Frontal cortex (tissue), 3 donors: ENCODE measurements at regions not wholly inside any gene's neighbourhood (a gene's known extent, or its start where the extent isn't known, plus 50 kb on each side); places are given as distances from the start of the nearest gene placed in this dataset.
"Not testable (repeated sequence)": the region's sequence is repeated elsewhere in the genome, so short reads cannot be mapped to it uniquely, and the experiment has no call there.

Source experiments
- DNase-seq, 2 donors: peaks; one replicate each; pipeline ENCODE4 v3.0.0; 2012; ENCODE audit warnings: low spot score in 2 of 2
- FAIRE-seq: peaks from 2 replicates; lab custom pipeline; 2012; peaks lifted over from hg19 to GRCh38; lab: Jason Lieb, UNC
- donor health status: control.
- donor health status: control.
- donor health status: control.

DNA sequence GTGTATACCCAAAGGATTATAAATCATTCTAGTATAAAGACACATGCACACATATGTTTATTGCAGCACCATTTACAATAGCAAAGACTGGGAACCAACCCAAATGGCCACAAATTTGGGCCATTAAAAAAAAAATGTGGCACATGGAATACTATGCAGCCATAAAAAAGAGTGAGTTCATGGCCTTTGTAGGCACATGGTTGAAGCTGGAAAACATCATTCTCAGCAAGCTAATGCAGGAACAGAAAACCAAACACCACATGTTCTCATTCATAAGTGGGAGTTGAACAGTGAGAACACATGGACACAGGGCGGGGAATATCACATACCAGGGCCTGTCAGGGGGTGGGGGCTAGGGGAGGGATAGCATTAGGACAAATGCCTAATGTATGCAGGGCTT is 322.3 kb upstream of the SLC16A7 start:
- not testable (repeated sequence) for FAIRE-seq, DNase-seq

DNA sequence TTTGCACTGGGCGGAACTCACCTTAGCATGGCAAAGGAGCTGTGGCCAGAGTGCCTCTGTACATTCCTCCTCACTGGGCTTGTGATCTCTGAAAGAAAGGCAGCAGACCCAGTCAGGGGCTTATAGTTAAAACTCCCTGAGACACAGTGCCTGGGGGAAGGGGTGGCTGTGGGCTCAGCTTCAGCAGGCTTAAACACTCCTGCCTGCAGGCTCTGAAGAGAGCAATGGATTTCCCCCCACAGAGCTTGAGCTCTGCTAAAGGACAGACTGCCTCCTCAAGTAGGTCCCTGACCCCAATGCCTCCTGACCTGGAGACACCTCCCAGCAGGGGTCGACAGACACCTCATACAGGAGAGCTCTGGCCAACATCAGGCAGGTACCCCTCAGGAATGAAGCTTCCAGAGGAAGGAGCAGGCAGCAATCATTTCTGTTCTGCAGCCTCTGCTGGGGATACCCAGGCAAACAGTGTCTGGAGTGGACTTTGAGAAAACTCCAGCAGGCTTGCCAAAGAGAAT is 327.5 kb upstream of the SLC16A7 start:
- FAIRE-seq: no peak
- no peak for DNase-seq

DNA sequence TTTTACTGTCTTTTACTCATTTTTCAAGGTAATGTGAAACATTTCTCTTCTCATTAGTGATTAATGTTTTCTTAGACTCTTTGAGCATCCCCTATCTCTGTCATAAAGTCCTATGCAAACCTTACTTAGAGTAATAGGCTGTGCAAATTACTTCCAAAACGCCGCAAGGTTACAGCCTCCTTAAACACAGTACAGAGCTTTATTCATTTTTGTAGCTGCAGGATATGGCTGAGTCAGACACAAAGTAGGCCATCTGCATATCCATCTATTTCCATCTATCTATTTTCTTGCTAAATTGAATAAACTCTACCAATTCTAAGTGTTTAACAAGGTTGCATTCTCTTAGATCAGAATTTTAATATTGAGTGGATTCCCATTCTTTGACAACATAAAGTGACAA is 335.6 kb upstream of the SLC16A7 start:
- no peak for FAIRE-seq
- DNase-seq: no peak

DNA sequence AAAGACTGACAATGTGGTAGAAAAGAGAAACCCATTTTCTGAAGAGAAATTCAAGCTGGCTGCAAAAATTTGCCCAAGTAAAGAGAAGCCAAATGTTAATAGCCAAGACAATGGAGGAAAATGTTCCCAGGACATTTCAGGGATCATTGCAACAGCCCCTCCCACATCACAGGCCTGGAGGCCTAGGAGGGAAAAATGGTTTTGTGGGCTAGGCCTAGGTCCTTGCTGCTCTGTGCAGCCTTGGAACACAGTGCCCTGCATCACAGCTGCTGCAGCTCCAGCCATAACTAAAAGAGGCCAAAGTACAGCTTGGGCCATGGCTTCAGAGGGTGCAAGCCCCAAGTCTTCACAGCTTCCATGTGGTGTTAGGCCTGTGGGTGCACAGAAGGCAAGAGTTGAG is 332.4 kb upstream of the LRIG3 start:
- FAIRE-seq (no peak), DNase-seq (no peak)

DNA sequence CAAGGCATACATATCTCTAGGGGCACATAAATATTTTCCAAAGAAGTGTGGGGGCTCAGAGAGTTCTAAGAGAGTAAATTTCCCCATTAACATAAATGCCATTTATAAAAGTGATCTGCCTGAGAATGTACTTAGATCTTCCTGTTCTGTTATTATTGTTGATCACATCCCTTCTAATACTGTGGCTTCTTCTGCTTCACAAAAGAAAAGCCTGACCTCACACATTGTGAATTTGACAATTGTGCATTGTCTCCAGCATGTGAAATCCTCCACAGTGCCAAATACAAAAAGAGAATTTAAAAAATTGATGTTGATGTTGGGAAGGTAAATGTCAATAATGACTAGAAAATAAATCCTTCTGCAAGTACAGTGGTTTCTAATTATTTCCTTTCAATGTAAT is 330.5 kb upstream of the LRIG3 start:
- DNase-seq (no peak), FAIRE-seq (no peak)

DNA sequence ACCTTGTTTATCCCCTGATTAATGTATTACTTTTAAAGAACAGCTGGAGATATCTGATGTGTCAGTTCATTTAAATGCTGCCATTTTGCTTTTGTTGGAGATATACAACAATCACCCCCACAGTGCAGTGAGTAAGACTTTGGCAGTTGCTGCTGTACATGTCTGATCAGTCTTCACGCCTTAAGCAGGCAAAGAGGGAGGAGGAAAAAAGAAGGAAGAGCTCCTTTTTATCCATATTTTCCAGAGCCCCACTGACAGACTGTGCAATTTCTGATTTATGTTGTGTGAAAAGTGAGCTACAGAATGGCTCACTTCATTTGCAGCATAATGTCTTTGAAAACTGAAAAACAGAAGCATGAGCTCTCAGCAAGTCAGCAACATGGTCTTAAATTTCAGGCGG is 319.7 kb upstream of the LRIG3 start:
- FAIRE-seq: no peak
- no peak for DNase-seq

DNA sequence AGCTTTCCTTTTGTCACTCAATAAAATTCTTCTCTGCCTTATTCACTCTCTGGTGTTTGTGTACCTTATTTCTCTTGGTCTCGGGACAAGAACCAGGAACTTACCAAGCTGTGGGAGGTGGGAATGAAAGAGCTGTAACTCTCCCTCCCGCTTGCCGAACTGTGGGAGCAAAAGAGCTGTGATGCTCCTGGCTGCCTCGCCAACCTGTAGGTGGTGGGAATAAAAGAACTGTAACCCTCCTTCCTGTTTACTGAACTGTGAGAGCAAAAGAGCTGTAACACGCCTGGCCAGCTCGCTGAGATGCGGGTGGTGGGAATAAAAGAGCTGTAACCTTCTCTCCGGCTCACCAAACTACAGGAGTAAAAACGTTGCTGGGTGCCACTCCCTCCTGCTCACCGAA is 314.1 kb upstream of the LRIG3 start:
- DNase-seq: no peak
- no peak for FAIRE-seq

DNA sequence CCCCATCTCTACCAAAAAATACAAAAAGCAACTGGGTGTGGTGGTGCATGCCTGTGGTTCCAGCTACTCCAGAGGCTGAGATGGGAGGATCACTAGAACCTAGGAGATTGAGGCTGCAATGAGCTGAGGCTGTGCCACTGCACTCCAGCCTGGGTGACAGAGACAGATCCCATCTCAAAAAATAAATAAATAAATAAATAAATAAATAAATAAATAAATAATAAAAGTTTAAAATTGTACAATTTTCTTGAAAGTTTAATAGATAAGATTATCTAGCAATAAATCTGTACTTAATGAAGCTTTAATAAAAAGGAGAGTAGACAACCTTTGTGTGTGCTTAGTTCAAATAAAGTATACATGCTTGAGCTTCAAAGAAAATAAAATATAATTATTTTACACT is 310.0 kb upstream of the LRIG3 start:
- FAIRE-seq (no peak), DNase-seq (no peak)

DNA sequence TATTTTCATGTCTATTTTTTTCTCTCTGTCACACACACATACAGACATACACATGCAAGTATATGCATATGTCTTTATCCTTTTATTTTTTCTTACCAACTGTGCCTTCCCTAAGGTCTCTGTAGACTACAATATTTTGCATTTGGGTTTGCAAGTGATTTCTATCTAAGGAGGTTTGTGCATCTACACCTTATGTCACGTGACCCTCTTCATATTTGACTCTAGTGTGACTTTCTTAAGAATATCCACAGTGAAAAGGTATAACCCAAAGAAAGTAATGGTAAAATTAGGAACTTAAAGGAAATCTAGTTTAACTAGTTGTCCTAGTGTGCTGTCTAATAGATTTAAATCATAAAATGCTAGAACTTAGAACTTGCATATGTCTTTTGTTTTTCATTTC is 298.8 kb upstream of the LRIG3 start:
- no peak for DNase-seq
- no peak for FAIRE-seq

DNA sequence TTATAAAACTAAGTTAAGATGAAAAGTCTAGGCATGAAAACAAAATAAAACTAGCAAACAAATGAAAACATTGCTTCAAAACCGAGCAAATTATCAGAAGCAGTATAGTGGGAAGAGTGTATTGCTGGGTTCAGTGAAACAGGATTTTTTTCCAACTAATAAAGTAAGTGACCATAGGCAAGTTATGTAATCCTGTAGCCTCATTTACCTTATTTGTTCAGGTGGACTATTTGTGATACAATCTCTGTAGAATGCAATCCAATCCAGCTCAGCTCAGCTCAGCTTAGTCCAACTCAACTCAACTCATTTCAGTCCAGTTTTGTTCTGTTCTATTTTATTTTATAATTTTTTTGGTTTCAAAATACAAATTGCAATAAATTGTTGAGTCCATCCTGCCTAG is 276.7 kb upstream of the LRIG3 start:
- DNase-seq: no peak
- FAIRE-seq: no peak

DNA sequence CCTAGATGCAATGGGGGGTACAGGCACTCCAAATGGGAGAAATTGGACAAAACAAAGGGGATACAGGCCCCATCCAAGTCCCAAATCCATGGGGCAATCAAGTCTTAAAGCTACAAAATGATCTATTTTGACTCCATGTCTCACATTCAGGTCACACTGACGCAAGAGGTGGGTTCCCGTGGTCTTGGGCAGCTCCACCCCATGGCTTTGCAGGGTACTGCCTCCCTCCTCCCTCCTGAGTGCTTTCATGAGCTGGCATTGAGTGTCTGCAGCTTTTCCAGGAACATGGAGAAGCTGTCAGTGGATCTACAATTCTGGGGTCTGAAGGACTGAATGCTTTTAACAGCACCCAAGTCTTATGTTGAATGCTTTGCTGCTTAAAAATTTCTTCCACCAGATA is 274.5 kb upstream of the LRIG3 start:
- no peak for DNase-seq

DNA sequence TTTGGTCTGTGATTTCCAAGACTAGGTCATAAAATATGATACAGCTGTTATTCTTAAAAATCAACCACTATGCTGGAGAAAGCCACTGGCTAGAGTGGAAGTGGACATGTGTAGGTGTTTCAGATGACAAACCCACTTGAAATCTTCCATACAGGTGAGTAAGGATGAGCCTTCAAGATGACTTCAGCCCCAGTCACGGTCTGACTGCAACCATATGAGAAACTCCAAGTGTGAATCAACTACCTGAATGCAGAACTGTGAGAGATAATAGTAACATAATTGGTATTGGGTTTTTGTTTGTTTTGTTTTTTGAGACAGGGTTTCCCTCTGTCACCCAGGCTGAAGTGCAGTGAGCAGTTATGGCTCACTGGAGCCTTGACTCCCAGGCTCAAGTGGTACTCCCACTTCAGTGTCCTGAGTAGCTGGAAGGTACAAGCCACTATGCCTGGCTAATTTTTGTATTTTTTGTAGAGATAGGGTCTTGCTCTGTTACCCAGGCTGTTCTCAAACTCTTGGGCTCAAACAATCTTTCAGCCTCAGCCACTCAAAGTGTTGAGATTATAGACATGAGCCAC is 273.3 kb upstream of the LRIG3 start:
- no peak for FAIRE-seq
- DNase-seq: no peak

More for the DNA sequence above, 274.5 kb upstream of the LRIG3 start:
- FAIRE-seq: no peak

DNA sequence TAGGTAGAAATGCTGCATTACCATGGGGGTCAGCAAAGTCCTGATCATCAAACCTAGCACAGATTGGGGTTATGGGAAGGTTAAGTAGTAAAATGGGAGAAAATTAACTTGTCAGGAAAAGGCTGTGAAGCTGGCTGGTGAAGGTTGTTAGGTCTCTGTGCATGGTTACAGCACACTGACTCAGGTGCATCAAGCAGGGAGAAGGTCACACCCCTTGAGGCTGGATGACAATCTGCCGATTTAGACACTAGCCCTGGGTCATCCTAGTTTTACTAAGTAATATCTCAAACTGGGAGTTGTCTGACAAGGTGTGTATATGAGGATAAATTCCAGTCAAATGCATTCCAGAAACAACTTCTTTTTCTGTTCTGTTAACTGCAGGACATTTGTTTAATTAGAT is 271.1 kb upstream of the LRIG3 start:
- DNase-seq (no peak), FAIRE-seq (no peak)

DNA sequence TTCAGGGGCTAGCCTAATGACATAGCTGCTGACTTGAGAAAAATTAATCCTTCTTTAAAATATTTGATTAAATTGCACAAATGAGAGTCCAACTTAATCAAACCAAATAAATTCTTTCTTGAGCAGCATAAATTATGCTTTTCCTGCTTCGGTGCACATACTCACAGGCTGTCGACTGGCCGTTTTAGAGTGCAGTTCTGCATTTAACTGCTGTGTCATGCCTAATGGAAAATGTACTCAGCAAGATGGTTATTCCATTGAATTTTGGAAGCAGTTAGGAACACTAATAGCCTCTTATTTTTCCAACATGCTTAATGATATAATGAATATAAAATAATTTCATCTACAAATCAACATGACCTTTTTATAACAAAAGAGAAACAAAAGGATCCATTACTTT is 266.1 kb upstream of the LRIG3 start:
- DNase-seq (no peak), FAIRE-seq (no peak)

DNA sequence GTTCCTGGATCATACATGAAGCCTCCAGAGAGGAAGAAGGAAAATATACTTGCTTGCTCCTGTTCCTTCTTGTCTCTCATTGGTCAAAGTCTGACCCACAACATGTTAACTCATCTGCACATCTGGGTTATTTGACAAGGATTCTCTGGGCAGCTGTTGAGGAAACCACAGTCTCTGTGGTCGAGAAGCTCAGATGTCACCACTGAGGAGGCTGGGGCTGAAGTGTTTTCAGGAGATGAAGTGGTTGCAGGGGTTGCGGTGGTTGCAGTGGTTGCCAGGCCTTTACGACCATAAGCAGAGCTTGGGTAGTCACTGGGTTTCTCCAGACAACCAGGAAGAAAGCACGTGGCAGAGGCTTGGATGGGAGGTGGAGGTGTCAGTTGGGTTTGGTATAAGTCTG is 265.0 kb upstream of the LRIG3 start:
- no peak for FAIRE-seq

DNA sequence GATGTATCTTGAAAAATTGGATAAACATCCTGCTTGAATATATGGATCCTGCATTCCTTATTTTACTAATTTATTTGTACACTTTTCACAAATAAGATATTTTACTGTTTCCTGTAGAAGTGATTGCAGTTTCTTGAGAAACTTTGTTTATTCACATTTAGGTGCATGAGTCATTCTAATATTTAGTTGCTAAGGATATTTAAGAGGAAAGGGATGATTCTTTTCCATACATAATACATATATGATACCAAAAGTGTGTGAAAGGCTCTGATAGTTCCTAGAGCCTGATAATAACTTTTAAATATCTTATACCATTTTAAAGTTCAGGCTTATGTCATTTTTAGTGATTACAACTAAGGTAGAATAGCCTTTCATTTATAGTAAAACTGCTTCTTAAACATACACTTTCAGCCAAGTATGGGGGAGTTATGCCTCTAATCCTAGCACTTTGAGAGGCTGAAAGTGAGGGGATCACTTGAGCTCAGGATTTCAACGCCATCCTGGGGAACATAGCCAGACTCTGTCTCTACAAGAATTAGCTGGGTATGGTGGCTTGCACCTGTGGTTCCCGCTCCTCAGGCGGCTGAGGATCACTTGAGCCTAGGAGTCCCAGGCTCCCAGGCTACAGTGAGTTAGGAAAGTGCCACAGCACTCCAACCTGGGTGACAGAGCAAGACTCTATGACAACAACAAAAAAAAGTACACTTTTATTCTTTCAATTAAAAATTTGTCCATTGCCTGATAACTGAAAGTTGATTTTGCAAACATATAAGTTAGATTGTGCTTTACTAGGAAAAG is 262.6 kb upstream of the LRIG3 start:
- no peak for DNase-seq
- FAIRE-seq: no peak

More for the DNA sequence above, 265.0 kb upstream of the LRIG3 start:
- no peak for DNase-seq

DNA sequence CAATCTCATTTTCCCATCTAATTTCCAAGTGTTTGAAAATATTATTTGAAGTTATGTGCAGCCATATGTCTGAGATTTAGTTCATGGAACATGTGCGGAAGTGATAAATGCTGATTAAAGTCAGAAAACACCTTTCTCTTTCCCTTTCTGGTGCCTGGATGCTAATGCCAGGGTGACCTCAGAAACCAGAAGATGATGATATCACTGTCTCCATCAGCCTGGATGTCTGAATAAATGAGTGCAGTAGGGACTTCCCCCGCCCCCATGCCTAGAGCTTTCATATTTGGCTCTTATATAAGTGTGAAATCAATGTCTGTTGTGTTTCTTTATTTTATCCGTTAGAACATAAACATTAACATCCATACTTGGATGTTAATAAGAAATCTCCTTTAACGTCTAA is 261.9 kb upstream of the LRIG3 start:
- FAIRE-seq (no peak), DNase-seq (no peak)

DNA sequence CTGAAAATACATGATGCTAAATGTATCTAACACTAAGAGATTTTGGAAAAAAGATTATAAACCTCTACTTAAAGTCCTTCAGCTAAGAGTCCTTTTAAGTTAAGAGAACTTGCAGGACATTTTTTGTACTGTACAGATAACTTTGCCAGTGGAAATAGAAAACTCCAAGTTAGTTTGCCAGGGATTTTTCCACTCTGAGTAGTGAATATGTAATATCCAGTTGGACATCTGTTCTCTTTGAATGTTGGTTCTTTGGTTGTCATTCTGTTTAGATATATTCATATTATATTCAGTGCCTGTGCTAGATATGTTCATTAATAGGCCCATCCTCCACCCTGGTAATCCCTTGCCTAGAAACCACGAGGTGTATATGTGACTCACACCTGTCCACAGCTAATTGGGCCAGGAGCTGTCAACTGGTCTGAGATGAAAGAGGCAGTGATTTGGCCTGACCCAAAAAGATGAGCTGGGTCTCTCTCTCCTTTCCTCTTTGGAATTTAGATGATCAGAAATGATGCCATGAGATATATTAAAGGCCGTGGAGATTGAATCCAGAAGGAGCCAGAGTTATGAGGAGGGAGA is 261.0 kb upstream of the LRIG3 start:
- no peak for DNase-seq
- FAIRE-seq: no peak

DNA sequence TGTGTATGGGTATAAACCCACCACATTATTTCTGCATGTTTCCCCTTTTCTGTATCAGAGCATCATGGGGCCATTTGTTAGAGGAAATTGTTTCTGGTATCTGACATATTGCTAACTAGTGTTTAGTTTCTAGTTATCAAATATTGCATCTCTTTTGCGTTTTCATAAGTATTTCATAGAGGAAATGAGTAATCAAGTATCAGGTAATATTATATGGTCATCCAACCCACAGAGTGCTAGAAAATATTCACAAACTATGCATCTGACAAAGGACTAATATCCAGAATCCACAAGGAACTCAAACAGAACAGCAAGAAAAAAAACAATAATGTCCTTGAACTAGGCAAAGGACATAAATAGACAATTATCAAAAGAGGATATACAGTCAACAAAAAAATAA is 258.9 kb upstream of the LRIG3 start:
- no peak for FAIRE-seq

DNA sequence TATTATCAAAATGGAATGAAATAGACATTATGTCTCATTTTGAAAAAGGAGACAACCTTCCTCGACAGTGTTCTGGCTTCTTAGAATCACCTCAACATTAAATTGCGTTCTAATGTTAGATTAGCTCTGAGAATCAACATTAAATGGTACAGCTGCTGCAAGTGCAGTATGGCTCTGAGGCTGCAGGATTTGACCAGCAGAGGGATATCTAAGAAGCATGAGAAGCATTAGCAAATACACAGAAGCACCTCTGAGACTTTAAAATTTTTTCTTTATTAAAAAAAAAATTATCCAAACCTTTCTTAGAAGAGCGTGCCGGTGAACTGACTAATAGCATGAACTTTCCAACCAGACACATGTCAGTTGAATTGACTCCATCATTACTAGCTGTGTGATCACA is 253.4 kb upstream of the LRIG3 start:
- FAIRE-seq (no peak), DNase-seq (no peak)

More for the DNA sequence above, 258.9 kb upstream of the LRIG3 start:
- DNase-seq: no peak

DNA sequence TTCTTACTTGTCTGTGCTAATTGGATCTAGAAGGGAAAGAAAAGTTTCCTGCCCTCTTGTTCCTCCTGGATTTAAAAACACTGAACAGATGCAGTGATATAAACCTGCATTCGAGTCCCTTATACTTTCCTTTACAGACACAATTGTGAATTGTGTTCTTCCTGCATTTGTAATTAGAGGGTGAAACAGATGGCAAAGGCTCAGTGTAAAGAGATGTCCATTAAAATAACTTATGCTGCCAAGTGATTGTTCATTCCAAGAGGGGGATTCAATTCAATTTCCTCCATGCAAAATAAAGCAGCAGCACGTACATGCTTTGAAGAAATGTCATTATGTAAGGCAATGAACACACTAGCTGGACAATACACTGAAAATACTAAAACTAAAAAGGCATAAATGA is 248.3 kb upstream of the LRIG3 start:
- DNase-seq (no peak), FAIRE-seq (no peak)
